ENCODE measurements at regions not wholly inside any gene's neighbourhood (a gene's known extent, or its start where the extent isn't known, plus 50 kb on each side); places are given as distances from the start of the nearest gene placed in this dataset.

- TF ChIP-seq EP300 (IDR thresholded peaks at IDR 0.05; ENCODE audit: borderline replicate concordance): no peak
- TF ChIP-seq MAX (IDR thresholded peaks at IDR 0.05): no peak
- TF ChIP-seq ZBTB7A (IDR thresholded peaks at IDR 0.05; ENCODE audit: low read depth): no peak
- TF ChIP-seq RAD21 (IDR thresholded peaks at IDR 0.05; ENCODE audit: low read depth): no peak
- no peak for TF ChIP-seq USF1 (IDR thresholded peaks at IDR 0.05)
- TF ChIP-seq TAF1 (IDR thresholded peaks at IDR 0.05; ENCODE audit: low read depth): no peak
Measured at GRCh38 chr5:180437336-180437735, 56.8 kb upstream of the CNOT6 start.
